ENCODE measurements at regions not wholly inside any gene's neighbourhood (a gene's known extent, or its start where the extent isn't known, plus 50 kb on each side); places are given as distances from the start of the nearest gene placed in this dataset.
"Not testable (repeated sequence)": the region's sequence is repeated elsewhere in the genome, so short reads cannot be mapped to it uniquely, and the experiment has no call there.

- TF ChIP-seq, protein P1, sequence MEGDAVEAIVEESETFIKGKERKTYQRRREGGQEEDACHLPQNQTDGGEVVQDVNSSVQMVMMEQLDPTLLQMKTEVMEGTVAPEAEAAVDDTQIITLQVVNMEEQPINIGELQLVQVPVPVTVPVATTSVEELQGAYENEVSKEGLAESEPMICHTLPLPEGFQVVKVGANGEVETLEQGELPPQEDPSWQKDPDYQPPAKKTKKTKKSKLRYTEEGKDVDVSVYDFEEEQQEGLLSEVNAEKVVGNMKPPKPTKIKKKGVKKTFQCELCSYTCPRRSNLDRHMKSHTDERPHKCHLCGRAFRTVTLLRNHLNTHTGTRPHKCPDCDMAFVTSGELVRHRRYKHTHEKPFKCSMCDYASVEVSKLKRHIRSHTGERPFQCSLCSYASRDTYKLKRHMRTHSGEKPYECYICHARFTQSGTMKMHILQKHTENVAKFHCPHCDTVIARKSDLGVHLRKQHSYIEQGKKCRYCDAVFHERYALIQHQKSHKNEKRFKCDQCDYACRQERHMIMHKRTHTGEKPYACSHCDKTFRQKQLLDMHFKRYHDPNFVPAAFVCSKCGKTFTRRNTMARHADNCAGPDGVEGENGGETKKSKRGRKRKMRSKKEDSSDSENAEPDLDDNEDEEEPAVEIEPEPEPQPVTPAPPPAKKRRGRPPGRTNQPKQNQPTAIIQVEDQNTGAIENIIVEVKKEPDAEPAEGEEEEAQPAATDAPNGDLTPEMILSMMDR (IDR thresholded peaks at IDR 0.05): not testable (repeated sequence)
- not testable (repeated sequence) for TF ChIP-seq POLR2A (IDR thresholded peaks at IDR 0.05); POLR2AphosphoS5 (IDR thresholded peaks at IDR 0.05; ENCODE audit: insufficient read depth in 1 of 2, low read depth in 1 of 2)
These were observed 2831.4 kb downstream of the RPIA start for GRCh38 chr2:91522877-91523276.
